ENCODE measurements at regions not wholly inside any gene's neighbourhood (a gene's known extent, or its start where the extent isn't known, plus 50 kb on each side); places are given as distances from the start of the nearest gene placed in this dataset.

DNA sequence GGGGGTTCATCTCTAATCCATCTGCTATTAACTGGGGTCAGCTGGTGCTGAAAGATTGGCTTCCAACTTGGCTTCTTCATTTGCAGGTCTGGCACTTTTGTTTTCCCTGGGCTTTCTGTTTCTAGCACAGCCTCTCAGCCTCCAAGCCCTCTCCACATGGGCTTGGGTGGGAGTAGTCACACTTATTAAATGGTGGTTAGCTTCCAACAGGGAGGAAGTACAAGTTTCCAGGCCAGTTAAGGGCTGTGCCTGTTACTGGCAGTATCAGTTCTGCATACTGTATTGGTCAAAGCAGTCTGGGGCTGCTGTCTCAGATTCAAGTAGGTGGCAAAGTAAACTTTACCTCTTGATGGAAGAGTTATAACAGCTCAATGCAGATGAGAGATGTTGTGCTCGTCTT lies 627.1 kb upstream of the CCDC54 start:
- TF ChIP-seq, protein P1, sequence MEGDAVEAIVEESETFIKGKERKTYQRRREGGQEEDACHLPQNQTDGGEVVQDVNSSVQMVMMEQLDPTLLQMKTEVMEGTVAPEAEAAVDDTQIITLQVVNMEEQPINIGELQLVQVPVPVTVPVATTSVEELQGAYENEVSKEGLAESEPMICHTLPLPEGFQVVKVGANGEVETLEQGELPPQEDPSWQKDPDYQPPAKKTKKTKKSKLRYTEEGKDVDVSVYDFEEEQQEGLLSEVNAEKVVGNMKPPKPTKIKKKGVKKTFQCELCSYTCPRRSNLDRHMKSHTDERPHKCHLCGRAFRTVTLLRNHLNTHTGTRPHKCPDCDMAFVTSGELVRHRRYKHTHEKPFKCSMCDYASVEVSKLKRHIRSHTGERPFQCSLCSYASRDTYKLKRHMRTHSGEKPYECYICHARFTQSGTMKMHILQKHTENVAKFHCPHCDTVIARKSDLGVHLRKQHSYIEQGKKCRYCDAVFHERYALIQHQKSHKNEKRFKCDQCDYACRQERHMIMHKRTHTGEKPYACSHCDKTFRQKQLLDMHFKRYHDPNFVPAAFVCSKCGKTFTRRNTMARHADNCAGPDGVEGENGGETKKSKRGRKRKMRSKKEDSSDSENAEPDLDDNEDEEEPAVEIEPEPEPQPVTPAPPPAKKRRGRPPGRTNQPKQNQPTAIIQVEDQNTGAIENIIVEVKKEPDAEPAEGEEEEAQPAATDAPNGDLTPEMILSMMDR (IDR thresholded peaks at IDR 0.05; ENCODE audit: insufficient read depth, low read length), result no peak
- TF ChIP-seq POLR2AphosphoS5 (IDR thresholded peaks at IDR 0.05; ENCODE audit: low read depth) (no peak), GABPA (IDR thresholded peaks at IDR 0.05; ENCODE audit: low read depth) (no peak)
- TF ChIP-seq, protein P2, sequence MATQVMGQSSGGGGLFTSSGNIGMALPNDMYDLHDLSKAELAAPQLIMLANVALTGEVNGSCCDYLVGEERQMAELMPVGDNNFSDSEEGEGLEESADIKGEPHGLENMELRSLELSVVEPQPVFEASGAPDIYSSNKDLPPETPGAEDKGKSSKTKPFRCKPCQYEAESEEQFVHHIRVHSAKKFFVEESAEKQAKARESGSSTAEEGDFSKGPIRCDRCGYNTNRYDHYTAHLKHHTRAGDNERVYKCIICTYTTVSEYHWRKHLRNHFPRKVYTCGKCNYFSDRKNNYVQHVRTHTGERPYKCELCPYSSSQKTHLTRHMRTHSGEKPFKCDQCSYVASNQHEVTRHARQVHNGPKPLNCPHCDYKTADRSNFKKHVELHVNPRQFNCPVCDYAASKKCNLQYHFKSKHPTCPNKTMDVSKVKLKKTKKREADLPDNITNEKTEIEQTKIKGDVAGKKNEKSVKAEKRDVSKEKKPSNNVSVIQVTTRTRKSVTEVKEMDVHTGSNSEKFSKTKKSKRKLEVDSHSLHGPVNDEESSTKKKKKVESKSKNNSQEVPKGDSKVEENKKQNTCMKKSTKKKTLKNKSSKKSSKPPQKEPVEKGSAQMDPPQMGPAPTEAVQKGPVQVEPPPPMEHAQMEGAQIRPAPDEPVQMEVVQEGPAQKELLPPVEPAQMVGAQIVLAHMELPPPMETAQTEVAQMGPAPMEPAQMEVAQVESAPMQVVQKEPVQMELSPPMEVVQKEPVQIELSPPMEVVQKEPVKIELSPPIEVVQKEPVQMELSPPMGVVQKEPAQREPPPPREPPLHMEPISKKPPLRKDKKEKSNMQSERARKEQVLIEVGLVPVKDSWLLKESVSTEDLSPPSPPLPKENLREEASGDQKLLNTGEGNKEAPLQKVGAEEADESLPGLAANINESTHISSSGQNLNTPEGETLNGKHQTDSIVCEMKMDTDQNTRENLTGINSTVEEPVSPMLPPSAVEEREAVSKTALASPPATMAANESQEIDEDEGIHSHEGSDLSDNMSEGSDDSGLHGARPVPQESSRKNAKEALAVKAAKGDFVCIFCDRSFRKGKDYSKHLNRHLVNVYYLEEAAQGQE (IDR thresholded peaks at IDR 0.05; ENCODE audit: insufficient replicate concordance, low read depth), result no peak

Measured in HL-60 (cell line).